MCF 10A (cell line): ENCODE measurements at regions not wholly inside any gene's neighbourhood (a gene's known extent, or its start where the extent isn't known, plus 50 kb on each side); places are given as distances from the start of the nearest gene placed in this dataset.
A peak's percentile ranks its signal among the peaks of the same experiment; 100 is the strongest.

Experiments used
- BruUV-seq: library from RNA; stranded (reverse); fragments of 400-500 nt; replicated peaks from 2 replicates; lab custom pipeline; 2021; lab: Mats Ljungman, UMichigan
- CTCF ChIA-PET: fragments of 300-600 bp; sonication (Branson Sonifier 250); formaldehyde crosslinking; extraction: SDS; loops from one replicate; lab custom pipeline; 2021; ENCODE audit warnings: antibody characterized with exemption, inconsistent platforms; lab: Yijun Ruan, JAX
- POLR2A ChIA-PET: fragments of 300-600, 350-650 bp; sonication (Branson Sonifier 250); formaldehyde crosslinking; extraction: SDS; loops from one replicate; lab custom pipeline; 2020; ENCODE audit warnings: antibody characterized with exemption, inconsistent platforms; lab: Yijun Ruan, JAX
- DNase-seq: peaks from one replicate; pipeline ENCODE4 v3.0.0-alpha.2; 2018; ENCODE audit not compliant: unreplicated experiment
- H3K27ac Mint-ChIP-seq: one replicate; pipeline ENCODE4 v1.8.0; 2022; ENCODE audit warnings: mild to moderate bottlenecking, low read depth, mixed read lengths; ENCODE audit not compliant: unreplicated experiment
- H3K27me3 Mint-ChIP-seq: one replicate; pipeline ENCODE4 v1.8.0; 2022; ENCODE audit warnings: mixed read lengths; ENCODE audit not compliant: insufficient read depth, unreplicated experiment
- H3K36me3 Mint-ChIP-seq: one replicate; pipeline ENCODE4 v1.8.0; 2022; ENCODE audit warnings: mild to moderate bottlenecking, moderate library complexity, mixed read lengths; ENCODE audit not compliant: insufficient read depth, unreplicated experiment
- H3K4me1 Mint-ChIP-seq: one replicate; pipeline ENCODE4 v1.8.0; 2022; ENCODE audit warnings: mixed read lengths; ENCODE audit not compliant: insufficient read depth, unreplicated experiment
- H3K4me3 Mint-ChIP-seq: one replicate; pipeline ENCODE4 v1.8.0; 2022; ENCODE audit warnings: mild to moderate bottlenecking, moderate library complexity, mixed read lengths; ENCODE audit not compliant: unreplicated experiment
- H3K9me3 Mint-ChIP-seq: one replicate; pipeline ENCODE4 v1.8.0; 2022; ENCODE audit warnings: mixed read lengths; ENCODE audit not compliant: unreplicated experiment
- intact Hi-C: fragments of 100-400 bp; cut with micrococcal nuclease; formaldehyde crosslinking; loops from 2 replicates; pipeline ENCODE4 v1.14.1; 2022
- TF ChIP-seq, protein P1 (sequence below): fragments of 200-600 bp; IDR thresholded peaks from one replicate; pipeline ENCODE4 v1.8.0; 2022; ENCODE audit warnings: antibody characterized with exemption, mild to moderate bottlenecking; ENCODE audit not compliant: unreplicated experiment

DNA sequence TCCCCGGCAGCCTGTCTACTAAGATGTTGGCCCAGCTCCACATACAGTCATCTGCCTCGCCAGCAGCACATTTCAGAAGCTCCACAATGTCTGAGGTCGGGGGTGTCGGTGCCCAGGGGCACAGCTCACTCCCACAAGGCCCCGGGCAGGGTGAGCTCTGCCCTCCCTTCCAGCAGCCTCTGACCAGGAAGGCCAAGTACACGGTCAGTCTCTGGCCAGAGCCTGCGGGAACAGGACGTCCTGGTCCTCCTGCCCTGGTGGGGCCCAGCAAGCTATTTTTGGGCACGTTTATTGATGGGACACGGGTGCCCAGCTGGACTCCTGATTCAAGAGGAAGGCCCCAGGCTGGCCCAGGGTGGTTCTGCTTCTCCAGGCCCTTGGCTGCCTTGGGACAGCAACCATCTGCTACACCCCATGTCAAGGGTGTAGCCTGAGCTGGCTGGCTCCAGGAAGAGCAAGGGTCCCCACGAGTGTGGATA is 114.9 kb upstream of the PTPN1 start:
- intact Hi-C loops: no loop called here
- ChIA-PET POLR2A (interaction anchor here (0.6 to 1.9 kb wide), 5 partner anchors 14 to 192 kb away, joined by 3 to 6 read pairs (median 4); no protein-coding TSS in a partner anchor), CTCF (interaction anchor here (0.6 to 1.7 kb wide), 6 partner anchors 14 to 76 kb away, joined by 3 to 5 read pairs (median 3); no protein-coding TSS in a partner anchor)
- no TSS peak for BruUV-seq
- Mint-ChIP-seq H3K4me1 (peaks cover 30% of the 10 kb centered on the region), H3K27ac (peak overlapping the region; percentile 83), H3K36me3 (no peaks in the 10 kb centered on the region), H3K4me3 (no peak overlapping the region), H3K9me3 (no peaks in the 10 kb centered on the region), H3K27me3 (no peaks in the 10 kb centered on the region)
- TF ChIP-seq, protein P1, sequence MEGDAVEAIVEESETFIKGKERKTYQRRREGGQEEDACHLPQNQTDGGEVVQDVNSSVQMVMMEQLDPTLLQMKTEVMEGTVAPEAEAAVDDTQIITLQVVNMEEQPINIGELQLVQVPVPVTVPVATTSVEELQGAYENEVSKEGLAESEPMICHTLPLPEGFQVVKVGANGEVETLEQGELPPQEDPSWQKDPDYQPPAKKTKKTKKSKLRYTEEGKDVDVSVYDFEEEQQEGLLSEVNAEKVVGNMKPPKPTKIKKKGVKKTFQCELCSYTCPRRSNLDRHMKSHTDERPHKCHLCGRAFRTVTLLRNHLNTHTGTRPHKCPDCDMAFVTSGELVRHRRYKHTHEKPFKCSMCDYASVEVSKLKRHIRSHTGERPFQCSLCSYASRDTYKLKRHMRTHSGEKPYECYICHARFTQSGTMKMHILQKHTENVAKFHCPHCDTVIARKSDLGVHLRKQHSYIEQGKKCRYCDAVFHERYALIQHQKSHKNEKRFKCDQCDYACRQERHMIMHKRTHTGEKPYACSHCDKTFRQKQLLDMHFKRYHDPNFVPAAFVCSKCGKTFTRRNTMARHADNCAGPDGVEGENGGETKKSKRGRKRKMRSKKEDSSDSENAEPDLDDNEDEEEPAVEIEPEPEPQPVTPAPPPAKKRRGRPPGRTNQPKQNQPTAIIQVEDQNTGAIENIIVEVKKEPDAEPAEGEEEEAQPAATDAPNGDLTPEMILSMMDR: no peak
- DNase-seq: peak; percentile 60

GRCh38 chr20:50395914-50396488 is 114.2 kb upstream of the PTPN1 start:
- Mint-ChIP-seq H3K4me3 (no peak overlapping the region), H3K9me3 (no peaks in the 10 kb centered on the region), H3K27me3 (no peaks in the 10 kb centered on the region), H3K4me1 (peaks cover 35% of the 10 kb centered on the region), H3K27ac (no peak overlapping the region), H3K36me3 (no peaks in the 10 kb centered on the region)
- ChIA-PET POLR2A (interaction anchor here (0.6 to 1.9 kb wide), 3 partner anchors 14 to 191 kb away, joined by 3 to 6 read pairs (median 4); no protein-coding TSS in a partner anchor), CTCF (interaction anchor here (0.6 to 1.7 kb wide), 3 partner anchors 15 to 68 kb away, joined by 3 to 5 read pairs (median 4); no protein-coding TSS in a partner anchor)
- TF ChIP-seq, protein P1: no peak
- BruUV-seq: no TSS peak
- no peak for DNase-seq
- intact Hi-C loops: no loop called here

GRCh38 chr20:50396623-50397022 is 113.6 kb upstream of the PTPN1 start:
- BruUV-seq: no TSS peak
- H3K9me3 Mint-ChIP-seq: no peaks in the 10 kb centered on the region
- CTCF ChIA-PET: interaction anchor here (1.4 to 1.7 kb wide), 2 partner anchors 15 to 67 kb away, joined by 4 to 5 read pairs; no protein-coding TSS in a partner anchor

DNA sequence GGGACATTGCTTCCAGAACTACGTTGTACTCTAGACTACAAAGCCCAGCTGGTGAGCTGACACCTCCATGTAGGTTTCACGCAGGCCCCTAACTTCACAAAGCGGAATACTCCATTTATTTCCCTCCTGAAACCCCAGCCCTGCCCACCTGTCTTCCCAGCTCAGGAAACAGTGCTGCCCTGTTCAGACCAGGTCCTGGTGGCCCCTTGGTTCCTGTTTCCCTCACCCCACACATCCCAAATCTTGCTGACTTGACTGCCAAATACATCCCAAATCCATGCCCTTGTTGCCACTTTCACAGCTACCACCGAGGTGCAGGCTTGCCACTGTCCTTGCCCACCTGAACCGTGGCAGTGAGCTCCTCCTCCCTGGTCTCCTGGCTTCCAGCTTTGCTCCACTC is 113.1 kb upstream of the PTPN1 start:
- intact Hi-C loops: no loop called here
- Mint-ChIP-seq H3K4me3 (no peak overlapping the region), H3K27me3 (no peaks in the 10 kb centered on the region), H3K4me1 (peaks cover 34% of the 10 kb centered on the region), H3K9me3 (no peaks in the 10 kb centered on the region), H3K36me3 (no peaks in the 10 kb centered on the region), H3K27ac (peak overlapping the region; percentile 87)
- no peak for DNase-seq
- BruUV-seq: no TSS peak
- TF ChIP-seq, protein P1: no peak
- ChIA-PET POLR2A (no interaction called here), CTCF (interaction anchor here (0.6 to 1.4 kb wide), 3 partner anchors 15 to 92 kb away, joined by 3 to 4 read pairs (median 4); no protein-coding TSS in a partner anchor)

More at GRCh38 chr20:50396623-50397022, 113.6 kb upstream of the PTPN1 start:
- no peaks in the 10 kb centered on the region for H3K27me3 Mint-ChIP-seq
- POLR2A ChIA-PET: no interaction called here
- intact Hi-C loops: no loop called here
- DNase-seq: no peak
- H3K4me3 Mint-ChIP-seq: no peak overlapping the region
- peaks cover 35% of the 10 kb centered on the region for H3K4me1 Mint-ChIP-seq
- H3K27ac Mint-ChIP-seq: peak overlapping the region; percentile 87
- H3K36me3 Mint-ChIP-seq: no peaks in the 10 kb centered on the region
- TF ChIP-seq, protein P1: no peak
